ENCODE measurements at regions not wholly inside any gene's neighbourhood (a gene's known extent, or its start where the extent isn't known, plus 50 kb on each side); places are given as distances from the start of the nearest gene placed in this dataset.

DNA sequence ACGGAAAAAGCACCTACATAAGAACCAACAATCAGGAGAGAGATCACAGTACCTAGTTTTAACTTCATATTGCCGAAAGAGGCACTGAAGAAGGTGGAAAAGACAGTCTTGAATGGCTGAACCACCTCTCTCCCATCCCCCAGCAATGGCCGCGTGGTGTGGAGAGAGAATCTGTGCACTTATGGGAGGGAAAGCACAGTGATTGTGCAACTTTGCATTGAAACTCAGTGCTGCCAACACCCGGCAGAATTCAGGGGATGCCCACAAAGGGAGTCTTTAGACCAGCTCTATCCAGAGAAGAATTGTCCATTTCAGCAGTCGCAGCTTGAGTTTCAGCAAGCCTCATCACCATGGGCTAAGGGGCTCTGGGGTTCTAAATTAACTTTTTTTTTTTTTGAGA, 186.3 kb upstream of the USP25 start:
- no peak for TF ChIP-seq POLR2A (IDR thresholded peaks at IDR 0.05; ENCODE audit: low read depth, low read length)
- no peak for TF ChIP-seq POLR2AphosphoS5 (IDR thresholded peaks at IDR 0.05; ENCODE audit: low read depth, low read length)
- no peak for TF ChIP-seq TAF1 (IDR thresholded peaks at IDR 0.05; ENCODE audit: low read depth, low read length)
- no peak for TF ChIP-seq POU2F2 (IDR thresholded peaks at IDR 0.05; ENCODE audit: low read depth, low read length)
- TF ChIP-seq SPI1 (IDR thresholded peaks at IDR 0.05; ENCODE audit: low read depth, low read length): no peak
